ENCODE measurements at regions not wholly inside any gene's neighbourhood (a gene's known extent, or its start where the extent isn't known, plus 50 kb on each side); places are given as distances from the start of the nearest gene placed in this dataset.

DNA sequence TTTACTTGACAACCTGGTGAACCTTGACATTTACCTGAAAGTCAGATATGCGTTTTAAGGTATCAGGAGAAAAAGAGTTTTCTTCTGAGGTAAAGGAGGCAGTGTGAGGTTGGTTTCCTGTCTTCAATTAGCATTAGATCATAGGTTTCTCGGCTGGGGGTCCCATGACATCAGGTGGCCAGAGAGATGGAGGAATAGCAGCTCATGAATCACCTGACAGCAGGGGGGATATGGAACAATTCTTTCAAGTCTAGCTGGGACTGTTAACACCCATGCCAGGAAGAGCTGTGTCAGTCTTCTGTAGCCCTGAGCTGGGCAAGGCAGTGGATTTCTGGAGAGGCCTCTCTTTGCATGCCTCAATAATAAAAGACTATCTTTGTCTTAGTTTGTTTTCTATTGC is 108.0 kb upstream of the TMEM170B start (continued):
- TF ChIP-seq, protein P1, sequence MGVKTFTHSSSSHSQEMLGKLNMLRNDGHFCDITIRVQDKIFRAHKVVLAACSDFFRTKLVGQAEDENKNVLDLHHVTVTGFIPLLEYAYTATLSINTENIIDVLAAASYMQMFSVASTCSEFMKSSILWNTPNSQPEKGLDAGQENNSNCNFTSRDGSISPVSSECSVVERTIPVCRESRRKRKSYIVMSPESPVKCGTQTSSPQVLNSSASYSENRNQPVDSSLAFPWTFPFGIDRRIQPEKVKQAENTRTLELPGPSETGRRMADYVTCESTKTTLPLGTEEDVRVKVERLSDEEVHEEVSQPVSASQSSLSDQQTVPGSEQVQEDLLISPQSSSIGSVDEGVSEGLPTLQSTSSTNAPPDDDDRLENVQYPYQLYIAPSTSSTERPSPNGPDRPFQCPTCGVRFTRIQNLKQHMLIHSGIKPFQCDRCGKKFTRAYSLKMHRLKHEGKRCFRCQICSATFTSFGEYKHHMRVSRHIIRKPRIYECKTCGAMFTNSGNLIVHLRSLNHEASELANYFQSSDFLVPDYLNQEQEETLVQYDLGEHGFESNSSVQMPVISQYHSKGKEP (tag by site-specific recombination; IDR thresholded peaks at IDR 0.05), result no peak
- TF ChIP-seq ZNF366 (tag by site-specific recombination; conservative IDR thresholded peaks at IDR 0.05) (peak; percentile 82), ZNF146 (tag by site-specific recombination; IDR thresholded peaks at IDR 0.05) (0 out of 2 replicates have a peak, but pooled peaks have one; percentile 3), ZBTB10 (tag by site-specific recombination; IDR thresholded peaks at IDR 0.05) (no peak), ZNF112 (tag by site-specific recombination; IDR thresholded peaks at IDR 0.05) (no peak), ZNF639 (tag by site-specific recombination; IDR thresholded peaks at IDR 0.05) (peak; percentile 75; the same call in 1 of the 2 replicates), GLIS1 (tag by site-specific recombination; IDR thresholded peaks at IDR 0.05) (peak; percentile 98), YY2 (tag by site-specific recombination; IDR thresholded peaks at IDR 0.05) (no peak), ZBTB17 (tag by site-specific recombination; IDR thresholded peaks at IDR 0.05) (peak; percentile 24; the same call in 1 of the 2 replicates), ZNF629 (tag by site-specific recombination; IDR thresholded peaks at IDR 0.05) (peak; percentile 93), TSHZ1 (tag by site-specific recombination; IDR thresholded peaks at IDR 0.05; ENCODE audit: borderline replicate concordance) (peak; percentile 57; the same call in 1 of the 2 replicates), KLF8 (tag by site-specific recombination; IDR thresholded peaks at IDR 0.05) (peak; percentile 69), ZBTB21 (tag by site-specific recombination; IDR thresholded peaks at IDR 0.05) (peak; percentile 80), CTCF (tag by site-specific recombination; IDR thresholded peaks at IDR 0.05) (no peak), ZNF335 (tag by site-specific recombination; conservative IDR thresholded peaks at IDR 0.05) (peak; percentile 24; the same call in 1 of the 2 replicates), ZNF843 (tag by site-specific recombination; IDR thresholded peaks at IDR 0.05) (peak; percentile 56; the same call in 1 of the 2 replicates), ZNF660 (tag by site-specific recombination; IDR thresholded peaks at IDR 0.05) (0 out of 2 replicates have a peak, but pooled peaks have one; percentile 52), ZNF473 (tag by site-specific recombination; IDR thresholded peaks at IDR 0.05) (no peak), ZNF558 (tag by site-specific recombination; IDR thresholded peaks at IDR 0.05) (0 out of 2 replicates have a peak, but pooled peaks have one; percentile 35), KLF9 (tag by site-specific recombination; IDR thresholded peaks at IDR 0.05; ENCODE audit: low read depth) (no peak), IKZF3 (tag by site-specific recombination; IDR thresholded peaks at IDR 0.05) (peak; percentile 59; the same call in 1 of the 2 replicates)
- TF ChIP-seq, protein P2, sequence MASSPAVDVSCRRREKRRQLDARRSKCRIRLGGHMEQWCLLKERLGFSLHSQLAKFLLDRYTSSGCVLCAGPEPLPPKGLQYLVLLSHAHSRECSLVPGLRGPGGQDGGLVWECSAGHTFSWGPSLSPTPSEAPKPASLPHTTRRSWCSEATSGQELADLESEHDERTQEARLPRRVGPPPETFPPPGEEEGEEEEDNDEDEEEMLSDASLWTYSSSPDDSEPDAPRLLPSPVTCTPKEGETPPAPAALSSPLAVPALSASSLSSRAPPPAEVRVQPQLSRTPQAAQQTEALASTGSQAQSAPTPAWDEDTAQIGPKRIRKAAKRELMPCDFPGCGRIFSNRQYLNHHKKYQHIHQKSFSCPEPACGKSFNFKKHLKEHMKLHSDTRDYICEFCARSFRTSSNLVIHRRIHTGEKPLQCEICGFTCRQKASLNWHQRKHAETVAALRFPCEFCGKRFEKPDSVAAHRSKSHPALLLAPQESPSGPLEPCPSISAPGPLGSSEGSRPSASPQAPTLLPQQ (tag by site-specific recombination; IDR thresholded peaks at IDR 0.05), result 0 out of 2 replicates have a peak, but pooled peaks have one; percentile 48
- TF ChIP-seq, protein P3, sequence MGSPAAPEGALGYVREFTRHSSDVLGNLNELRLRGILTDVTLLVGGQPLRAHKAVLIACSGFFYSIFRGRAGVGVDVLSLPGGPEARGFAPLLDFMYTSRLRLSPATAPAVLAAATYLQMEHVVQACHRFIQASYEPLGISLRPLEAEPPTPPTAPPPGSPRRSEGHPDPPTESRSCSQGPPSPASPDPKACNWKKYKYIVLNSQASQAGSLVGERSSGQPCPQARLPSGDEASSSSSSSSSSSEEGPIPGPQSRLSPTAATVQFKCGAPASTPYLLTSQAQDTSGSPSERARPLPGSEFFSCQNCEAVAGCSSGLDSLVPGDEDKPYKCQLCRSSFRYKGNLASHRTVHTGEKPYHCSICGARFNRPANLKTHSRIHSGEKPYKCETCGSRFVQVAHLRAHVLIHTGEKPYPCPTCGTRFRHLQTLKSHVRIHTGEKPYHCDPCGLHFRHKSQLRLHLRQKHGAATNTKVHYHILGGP (tag by site-specific recombination; IDR thresholded peaks at IDR 0.05), result no peak
- TF ChIP-seq, protein P4, sequence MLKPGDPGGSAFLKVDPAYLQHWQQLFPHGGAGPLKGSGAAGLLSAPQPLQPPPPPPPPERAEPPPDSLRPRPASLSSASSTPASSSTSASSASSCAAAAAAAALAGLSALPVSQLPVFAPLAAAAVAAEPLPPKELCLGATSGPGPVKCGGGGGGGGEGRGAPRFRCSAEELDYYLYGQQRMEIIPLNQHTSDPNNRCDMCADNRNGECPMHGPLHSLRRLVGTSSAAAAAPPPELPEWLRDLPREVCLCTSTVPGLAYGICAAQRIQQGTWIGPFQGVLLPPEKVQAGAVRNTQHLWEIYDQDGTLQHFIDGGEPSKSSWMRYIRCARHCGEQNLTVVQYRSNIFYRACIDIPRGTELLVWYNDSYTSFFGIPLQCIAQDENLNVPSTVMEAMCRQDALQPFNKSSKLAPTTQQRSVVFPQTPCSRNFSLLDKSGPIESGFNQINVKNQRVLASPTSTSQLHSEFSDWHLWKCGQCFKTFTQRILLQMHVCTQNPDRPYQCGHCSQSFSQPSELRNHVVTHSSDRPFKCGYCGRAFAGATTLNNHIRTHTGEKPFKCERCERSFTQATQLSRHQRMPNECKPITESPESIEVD (tag by site-specific recombination; IDR thresholded peaks at IDR 0.05), result peak; percentile 48; the same call in 1 of the 2 replicates
